Esophagus muscularis mucosa (tissue), 4 donors: ENCODE measurements at regions not wholly inside any gene's neighbourhood (a gene's known extent, or its start where the extent isn't known, plus 50 kb on each side); places are given as distances from the start of the nearest gene placed in this dataset.

Source experiments
- DNase-seq: peaks from one replicate; pipeline ENCODE4 v3.0.0-alpha.2; 2017; ENCODE audit errors: extremely low spot score
- H3K27ac ChIP-seq, 4 donors: fragments of 200-600 bp; sonication (generic); replicated peaks in 1 of 4; 1 replicate in 3 of 4; 2 replicates in 1 of 4; pipeline ENCODE4 v1.5.1; 2016 to 2019; ENCODE audit warnings: mild to moderate bottlenecking in 1 of 4
- H3K27me3 ChIP-seq, 4 donors: fragments of 200-600 bp; sonication (generic); one replicate each; pipeline versions ENCODE4 v1.5.1 to v1.6.0; 2016 to 2019
- H3K36me3 ChIP-seq, 4 donors: fragments of 200-600 bp; sonication (generic); one replicate each; pipeline ENCODE4 v1.5.1; 2016 to 2019
- H3K4me1 ChIP-seq, 4 donors: fragments of 200-600 bp; sonication (generic); one replicate each; pipeline ENCODE4 v1.5.1; 2016 to 2019
- H3K4me3 ChIP-seq, 4 donors: fragments of 200-600 bp; sonication (generic); 1 replicate in 2 of 4; 2 replicates in 2 of 4; pipeline ENCODE4 v1.5.1; 2016 to 2019; ENCODE audit warnings: mild to moderate bottlenecking in 4 of 4, moderate library complexity in 1 of 4
- H3K9me3 ChIP-seq, 4 donors: fragments of 200-600 bp; sonication (generic); 1 replicate in 3 of 4; 2 replicates in 1 of 4; pipeline ENCODE4 v1.5.1; 2016 to 2019
- CTCF ChIP-seq, 3 experiments: fragments of 200-600 bp in 2 of 3; fragments of 450-650 bp in 1 of 3; sonication (generic) in 2 of 3; IDR thresholded peaks; one replicate each; pipeline ENCODE4 v1.5.1; 2017 to 2019; ENCODE audit warnings: antibody characterized with exemption in 3 of 3, mild to moderate bottlenecking in 2 of 3, moderate library complexity in 1 of 3
- EP300 ChIP-seq: sonication (generic); formaldehyde crosslinking; IDR thresholded peaks from one replicate; pipeline ENCODE4 v1.6.1; 2017; ENCODE audit warnings: antibody characterized with exemption
- POLR2A ChIP-seq: fragments of 450-650 bp; IDR thresholded peaks from one replicate; pipeline ENCODE4 v1.6.1; 2017; ENCODE audit warnings: antibody characterized with exemption, moderate library complexity, mild to moderate bottlenecking, low read depth
- POLR2AphosphoS5 ChIP-seq, 2 donors: sonication (generic); formaldehyde crosslinking; IDR thresholded peaks; one replicate each; pipeline ENCODE4 v1.6.1; 2017; ENCODE audit warnings: antibody characterized with exemption in 2 of 2
- WGBS: methylation state at CpG from one replicate; pipeline ENCODE4 v1.1.5; 2018; 5-methylcytosine and 5-hydroxymethylcytosine counted together
- intact Hi-C: fragments of 100-400 bp; cut with DNase I; formaldehyde crosslinking; loops from one replicate; pipeline ENCODE4 v1.15.1; 2023

- Histone ChIP-seq H3K9me3 (no peaks in the 10 kb centered on the region), H3K36me3 (no peaks in the 10 kb centered on the region), H3K27me3 (no peaks in the 10 kb centered on the region), H3K4me1 (no peaks in the 10 kb centered on the region), H3K27ac (no peak overlapping the region), H3K4me3 (no peak overlapping the region)
- TF ChIP-seq POLR2A = no peak
- TF ChIP-seq POLR2AphosphoS5 (IDR thresholded peaks at IDR 0.05) = no peak
- TF ChIP-seq CTCF (IDR thresholded peaks at IDR 0.05) = no peak
- no peak for TF ChIP-seq EP300
- no peak for DNase-seq
- intact Hi-C loops = no loop called here
Observed at GRCh38 chr1:185514311-185514710, 197.3 kb upstream of the IVNS1ABP start.

- no peak for DNase-seq
- WGBS = 68% methylated on average over 4 of the region's 4 CpGs
- Histone ChIP-seq H3K4me1 (no peaks in the 10 kb centered on the region), H3K36me3 (no peaks in the 10 kb centered on the region), H3K9me3 (no peaks in the 10 kb centered on the region), H3K4me3 (no peak overlapping the region), H3K27me3 (no peaks in the 10 kb centered on the region), H3K27ac (no peak overlapping the region)
- no peak for TF ChIP-seq EP300
- TF ChIP-seq CTCF (IDR thresholded peaks at IDR 0.05) = no peak
- no peak for TF ChIP-seq POLR2A
- no peak for TF ChIP-seq POLR2AphosphoS5 (IDR thresholded peaks at IDR 0.05)
- intact Hi-C loops = no loop called here
Observed at GRCh38 chr1:185512442-185512841, 195.4 kb upstream of the IVNS1ABP start.

- no peaks in the 10 kb centered on the region for H3K4me1 ChIP-seq
- 91% methylated on average over 2 of the region's 2 CpGs for WGBS
- intact Hi-C loops = no loop called here
- H3K27ac ChIP-seq = no peak overlapping the region
- H3K27me3 ChIP-seq = no peaks in the 10 kb centered on the region
- no peak overlapping the region for H3K4me3 ChIP-seq
- H3K9me3 ChIP-seq = no peaks in the 10 kb centered on the region
- H3K36me3 ChIP-seq = no peaks in the 10 kb centered on the region
- TF ChIP-seq POLR2A = no peak
- TF ChIP-seq POLR2AphosphoS5 (IDR thresholded peaks at IDR 0.05) = no peak
- TF ChIP-seq EP300 = no peak
- no peak for TF ChIP-seq CTCF (IDR thresholded peaks at IDR 0.05)
- no peak for DNase-seq
Observed at GRCh38 chr1:185501099-185501498, 184.1 kb upstream of the IVNS1ABP start.

GRCh38 chr1:185500001-185500626, 183.1 kb upstream of the IVNS1ABP start:
- DNase-seq = no peak
- H3K4me3 ChIP-seq = no peak overlapping the region
- 69% methylated on average over 4 of the region's 4 CpGs for WGBS
- no peak overlapping the region for H3K27ac ChIP-seq
- TF ChIP-seq POLR2A (no peak), CTCF (IDR thresholded peaks at IDR 0.05) (no peak), POLR2AphosphoS5 (IDR thresholded peaks at IDR 0.05) (no peak)
- H3K4me1 ChIP-seq = no peaks in the 10 kb centered on the region
- no peaks in the 10 kb centered on the region for H3K9me3 ChIP-seq
- intact Hi-C loops = no loop called here
- no peaks in the 10 kb centered on the region for H3K27me3 ChIP-seq
- no peaks in the 10 kb centered on the region for H3K36me3 ChIP-seq

- no peak overlapping the region for H3K4me3 ChIP-seq
- no peak for DNase-seq
- WGBS = 95% methylated on average over 2 of the region's 2 CpGs
- no peaks in the 10 kb centered on the region for H3K9me3 ChIP-seq
- no peaks in the 10 kb centered on the region for H3K27me3 ChIP-seq
- H3K36me3 ChIP-seq = no peaks in the 10 kb centered on the region
- TF ChIP-seq EP300 (no peak), POLR2AphosphoS5 (IDR thresholded peaks at IDR 0.05) (no peak), POLR2A (no peak), CTCF (IDR thresholded peaks at IDR 0.05) (no peak)
- H3K4me1 ChIP-seq = no peaks in the 10 kb centered on the region
- intact Hi-C loops = no loop called here
- H3K27ac ChIP-seq = no peak overlapping the region
Observed at GRCh38 chr1:185498207-185498606, 181.2 kb upstream of the IVNS1ABP start.
